Keratinocyte (primary cell): ENCODE measurements at regions not wholly inside any gene's neighbourhood (a gene's known extent, or its start where the extent isn't known, plus 50 kb on each side); places are given as distances from the start of the nearest gene placed in this dataset.

Source experiments
- EZH2 ChIP-seq: IDR thresholded peaks from one replicate; pipeline ENCODE4 v1.6.1; 2012; ENCODE audit warnings: inconsistent platforms, mild to moderate bottlenecking, low read length, moderate library complexity
- TF ChIP-seq, protein P1 (sequence below), 3 experiments: IDR thresholded peaks in 1 of 3; conservative IDR thresholded peaks in 1 of 3; optimal IDR thresholded peaks in 1 of 3; 2 replicates in 2 of 3; 3 replicates in 1 of 3; pipeline versions ENCODE3 to v1.5.1; 2011; ENCODE audit warnings: low read length in 3 of 3, mild to moderate bottlenecking in 3 of 3, moderate library complexity in 2 of 3, control low read depth in 1 of 3, inconsistent platforms in 1 of 3; ENCODE audit not compliant: insufficient read depth in 2 of 3; ENCODE audit errors: extremely low read depth in 1 of 3

DNA sequence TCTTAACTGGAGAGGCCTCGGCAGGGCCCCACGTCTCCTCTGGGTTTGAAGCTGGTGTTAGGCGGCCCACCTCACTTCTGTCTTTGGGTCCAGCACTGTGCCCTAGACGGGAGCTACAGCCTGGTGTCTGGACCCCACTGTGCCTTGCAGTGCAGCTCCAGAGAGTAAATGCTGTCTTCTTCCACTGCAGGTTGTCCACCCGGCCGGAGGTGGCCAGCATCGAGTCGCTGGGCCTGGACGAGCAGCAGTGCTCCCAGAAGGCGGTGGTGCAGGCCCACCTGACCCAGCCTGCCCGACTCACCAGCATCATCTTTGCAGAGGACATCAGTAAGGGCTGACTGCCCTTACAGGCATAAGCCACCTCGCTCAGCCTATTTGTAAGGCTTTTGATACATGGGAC, 53.1 kb upstream of the TAMM41 start:
- TF ChIP-seq, protein P1, sequence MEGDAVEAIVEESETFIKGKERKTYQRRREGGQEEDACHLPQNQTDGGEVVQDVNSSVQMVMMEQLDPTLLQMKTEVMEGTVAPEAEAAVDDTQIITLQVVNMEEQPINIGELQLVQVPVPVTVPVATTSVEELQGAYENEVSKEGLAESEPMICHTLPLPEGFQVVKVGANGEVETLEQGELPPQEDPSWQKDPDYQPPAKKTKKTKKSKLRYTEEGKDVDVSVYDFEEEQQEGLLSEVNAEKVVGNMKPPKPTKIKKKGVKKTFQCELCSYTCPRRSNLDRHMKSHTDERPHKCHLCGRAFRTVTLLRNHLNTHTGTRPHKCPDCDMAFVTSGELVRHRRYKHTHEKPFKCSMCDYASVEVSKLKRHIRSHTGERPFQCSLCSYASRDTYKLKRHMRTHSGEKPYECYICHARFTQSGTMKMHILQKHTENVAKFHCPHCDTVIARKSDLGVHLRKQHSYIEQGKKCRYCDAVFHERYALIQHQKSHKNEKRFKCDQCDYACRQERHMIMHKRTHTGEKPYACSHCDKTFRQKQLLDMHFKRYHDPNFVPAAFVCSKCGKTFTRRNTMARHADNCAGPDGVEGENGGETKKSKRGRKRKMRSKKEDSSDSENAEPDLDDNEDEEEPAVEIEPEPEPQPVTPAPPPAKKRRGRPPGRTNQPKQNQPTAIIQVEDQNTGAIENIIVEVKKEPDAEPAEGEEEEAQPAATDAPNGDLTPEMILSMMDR (optimal IDR thresholded peaks at IDR 0.05 in 1 of 3, IDR thresholded peaks at IDR 0.05 in 1 of 3, conservative IDR thresholded peaks at IDR 0.05 in 1 of 3; ENCODE audit: extremely low read depth in 1 of 3, insufficient read depth in 2 of 3, low read length in 3 of 3): no peak
- TF ChIP-seq EZH2: no peak
